ENCODE measurements at regions not wholly inside any gene's neighbourhood (a gene's known extent, or its start where the extent isn't known, plus 50 kb on each side); places are given as distances from the start of the nearest gene placed in this dataset.

DNA sequence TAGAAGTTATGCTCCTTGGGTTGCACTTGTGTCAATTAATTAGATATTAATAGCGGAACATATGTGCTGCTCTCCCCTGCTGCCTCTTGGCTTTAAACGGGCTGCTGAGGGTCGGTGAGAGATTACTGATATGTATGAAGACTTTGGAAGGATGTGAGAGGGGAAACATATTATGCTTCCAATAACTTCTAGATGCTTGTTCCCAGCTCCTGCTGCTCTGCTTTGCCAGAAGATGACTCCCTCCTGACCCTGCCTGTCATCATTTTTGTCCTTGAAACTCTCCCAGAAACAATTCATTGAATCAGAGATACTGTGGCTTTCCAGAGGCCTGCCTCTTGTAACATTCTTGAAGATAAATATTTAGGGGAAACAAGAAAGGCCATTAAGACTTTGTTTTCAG is 300.1 kb upstream of the STXBP6 start:
- TF ChIP-seq CTCF (IDR thresholded peaks at IDR 0.05; ENCODE audit: poor library complexity, severe bottlenecking) (no peak), EZH2 (IDR thresholded peaks at IDR 0.05; ENCODE audit: borderline replicate concordance, insufficient read depth, low read length, poor library complexity, severe bottlenecking) (no peak), SMC3 (conservative IDR thresholded peaks at IDR 0.05; ENCODE audit: poor library complexity) (no peak), EP300 (conservative IDR thresholded peaks at IDR 0.05; ENCODE audit: poor library complexity, severe bottlenecking) (no peak), RAD21 (conservative IDR thresholded peaks at IDR 0.05) (no peak), MXI1 (conservative IDR thresholded peaks at IDR 0.05; ENCODE audit: poor library complexity, severe bottlenecking) (no peak), POLR2AphosphoS5 (IDR thresholded peaks at IDR 0.05) (no peak)
- TF ChIP-seq, protein P1, sequence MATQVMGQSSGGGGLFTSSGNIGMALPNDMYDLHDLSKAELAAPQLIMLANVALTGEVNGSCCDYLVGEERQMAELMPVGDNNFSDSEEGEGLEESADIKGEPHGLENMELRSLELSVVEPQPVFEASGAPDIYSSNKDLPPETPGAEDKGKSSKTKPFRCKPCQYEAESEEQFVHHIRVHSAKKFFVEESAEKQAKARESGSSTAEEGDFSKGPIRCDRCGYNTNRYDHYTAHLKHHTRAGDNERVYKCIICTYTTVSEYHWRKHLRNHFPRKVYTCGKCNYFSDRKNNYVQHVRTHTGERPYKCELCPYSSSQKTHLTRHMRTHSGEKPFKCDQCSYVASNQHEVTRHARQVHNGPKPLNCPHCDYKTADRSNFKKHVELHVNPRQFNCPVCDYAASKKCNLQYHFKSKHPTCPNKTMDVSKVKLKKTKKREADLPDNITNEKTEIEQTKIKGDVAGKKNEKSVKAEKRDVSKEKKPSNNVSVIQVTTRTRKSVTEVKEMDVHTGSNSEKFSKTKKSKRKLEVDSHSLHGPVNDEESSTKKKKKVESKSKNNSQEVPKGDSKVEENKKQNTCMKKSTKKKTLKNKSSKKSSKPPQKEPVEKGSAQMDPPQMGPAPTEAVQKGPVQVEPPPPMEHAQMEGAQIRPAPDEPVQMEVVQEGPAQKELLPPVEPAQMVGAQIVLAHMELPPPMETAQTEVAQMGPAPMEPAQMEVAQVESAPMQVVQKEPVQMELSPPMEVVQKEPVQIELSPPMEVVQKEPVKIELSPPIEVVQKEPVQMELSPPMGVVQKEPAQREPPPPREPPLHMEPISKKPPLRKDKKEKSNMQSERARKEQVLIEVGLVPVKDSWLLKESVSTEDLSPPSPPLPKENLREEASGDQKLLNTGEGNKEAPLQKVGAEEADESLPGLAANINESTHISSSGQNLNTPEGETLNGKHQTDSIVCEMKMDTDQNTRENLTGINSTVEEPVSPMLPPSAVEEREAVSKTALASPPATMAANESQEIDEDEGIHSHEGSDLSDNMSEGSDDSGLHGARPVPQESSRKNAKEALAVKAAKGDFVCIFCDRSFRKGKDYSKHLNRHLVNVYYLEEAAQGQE (IDR thresholded peaks at IDR 0.05; ENCODE audit: borderline replicate concordance): no peak
